ENCODE measurements at regions not wholly inside any gene's neighbourhood (a gene's known extent, or its start where the extent isn't known, plus 50 kb on each side); places are given as distances from the start of the nearest gene placed in this dataset.

DNA sequence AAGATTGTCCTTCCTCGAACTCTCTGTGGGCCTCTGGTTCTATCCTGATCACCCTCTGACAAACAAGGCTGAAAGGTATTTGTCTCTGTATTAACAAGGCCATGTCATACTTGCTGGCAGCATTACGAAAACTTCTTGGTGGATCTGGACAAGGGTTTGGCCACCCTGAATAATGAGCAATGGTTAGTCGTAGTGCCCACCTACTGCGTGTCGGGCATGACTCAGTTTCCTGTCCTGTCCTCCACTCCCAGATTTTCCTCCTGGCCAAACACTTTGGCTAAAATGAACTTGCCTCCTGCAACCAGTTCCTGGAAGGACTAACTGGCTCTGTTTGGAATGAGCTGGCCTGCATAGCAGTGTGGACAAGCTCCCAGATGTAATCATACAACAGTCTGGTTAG is 198.5 kb upstream of the SMIM21 start:
- whole genome bisulfite sequencing, 4 donors = 76 to 83% (median 81%) methylated on average over 5 of the region's 5 CpGs

DNA sequence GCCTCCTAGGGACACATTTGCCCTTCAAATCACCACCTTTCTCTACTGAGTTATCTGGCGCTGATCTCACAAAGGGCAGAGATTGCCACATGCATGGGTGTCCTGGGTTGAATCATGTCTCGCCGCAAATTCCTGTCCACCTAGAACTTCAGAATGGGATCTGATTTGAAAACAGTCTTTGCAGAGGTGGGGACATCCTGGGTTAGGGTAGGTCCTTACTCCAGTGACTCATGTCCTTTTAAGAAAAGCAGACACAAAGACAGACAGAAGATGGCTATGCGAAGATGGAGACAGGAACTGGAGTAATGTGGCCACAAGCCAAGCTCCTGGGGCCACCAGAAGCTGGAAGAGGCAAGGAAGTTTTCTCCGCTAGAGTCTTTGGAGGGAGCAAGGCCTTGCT is 197.4 kb upstream of the SMIM21 start:
- 87 to 94% (median 91%) methylated on average over 5 of the region's 5 CpGs for WGBS, 4 donors
- H3K4me3 ChIP-seq = no peak overlapping the region
- intact Hi-C loops (cut with DNase I) = no loop called here
- H3K27ac ChIP-seq = no peak overlapping the region
- no peaks in the 10 kb centered on the region for H3K4me1 ChIP-seq (replicated peaks in 1 of 2)
- no peaks in the 10 kb centered on the region for H3K36me3 ChIP-seq (replicated peaks in 1 of 2)
- DNase-seq = no peak
- TF ChIP-seq, protein P1, sequence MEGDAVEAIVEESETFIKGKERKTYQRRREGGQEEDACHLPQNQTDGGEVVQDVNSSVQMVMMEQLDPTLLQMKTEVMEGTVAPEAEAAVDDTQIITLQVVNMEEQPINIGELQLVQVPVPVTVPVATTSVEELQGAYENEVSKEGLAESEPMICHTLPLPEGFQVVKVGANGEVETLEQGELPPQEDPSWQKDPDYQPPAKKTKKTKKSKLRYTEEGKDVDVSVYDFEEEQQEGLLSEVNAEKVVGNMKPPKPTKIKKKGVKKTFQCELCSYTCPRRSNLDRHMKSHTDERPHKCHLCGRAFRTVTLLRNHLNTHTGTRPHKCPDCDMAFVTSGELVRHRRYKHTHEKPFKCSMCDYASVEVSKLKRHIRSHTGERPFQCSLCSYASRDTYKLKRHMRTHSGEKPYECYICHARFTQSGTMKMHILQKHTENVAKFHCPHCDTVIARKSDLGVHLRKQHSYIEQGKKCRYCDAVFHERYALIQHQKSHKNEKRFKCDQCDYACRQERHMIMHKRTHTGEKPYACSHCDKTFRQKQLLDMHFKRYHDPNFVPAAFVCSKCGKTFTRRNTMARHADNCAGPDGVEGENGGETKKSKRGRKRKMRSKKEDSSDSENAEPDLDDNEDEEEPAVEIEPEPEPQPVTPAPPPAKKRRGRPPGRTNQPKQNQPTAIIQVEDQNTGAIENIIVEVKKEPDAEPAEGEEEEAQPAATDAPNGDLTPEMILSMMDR (IDR thresholded peaks at IDR 0.05) = no peak
- TF ChIP-seq POLR2A (IDR thresholded peaks at IDR 0.05) = no peak
- H3K9me3 ChIP-seq (replicated peaks in 1 of 3) = no peaks in the 10 kb centered on the region
- no peaks in the 10 kb centered on the region for H3K27me3 ChIP-seq

More for the DNA sequence above, 198.5 kb upstream of the SMIM21 start:
- no peaks in the 10 kb centered on the region for H3K9me3 ChIP-seq (replicated peaks in 1 of 3)
- no peaks in the 10 kb centered on the region for H3K36me3 ChIP-seq (replicated peaks in 1 of 2)
- H3K27me3 ChIP-seq = no peaks in the 10 kb centered on the region
- H3K4me3 ChIP-seq = no peak overlapping the region
- TF ChIP-seq, protein P1 (IDR thresholded peaks at IDR 0.05) = no peak
- TF ChIP-seq POLR2A (IDR thresholded peaks at IDR 0.05) = no peak
- no peaks in the 10 kb centered on the region for H3K4me1 ChIP-seq (replicated peaks in 1 of 2)
- intact Hi-C loops (cut with DNase I) = no loop called here
- no peak for DNase-seq
- no peak overlapping the region for H3K27ac ChIP-seq

DNA sequence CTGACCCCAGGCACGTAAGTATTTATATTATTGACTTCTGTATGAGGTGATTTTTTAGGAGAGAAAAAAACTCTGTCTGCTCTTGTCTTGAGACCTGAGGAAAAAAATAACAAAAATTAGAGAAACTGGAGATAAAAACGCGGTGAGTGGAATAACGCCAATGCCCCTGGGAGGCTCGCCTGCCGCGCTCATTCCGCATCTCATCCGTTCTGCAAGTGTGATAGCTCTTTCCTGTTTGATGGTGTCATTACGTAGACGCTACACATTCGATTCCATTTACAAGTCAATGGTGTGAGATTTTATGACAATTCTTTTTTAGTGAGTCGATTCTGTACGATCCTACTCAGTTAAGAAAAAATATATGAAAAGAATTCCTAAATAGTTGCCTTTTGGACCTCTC is 194.3 kb upstream of the SMIM21 start:
- Histone ChIP-seq H3K4me3 (no peak overlapping the region), H3K9me3 (replicated peaks in 1 of 3) (no peaks in the 10 kb centered on the region), H3K27me3 (no peaks in the 10 kb centered on the region), H3K27ac (no peak overlapping the region), H3K36me3 (replicated peaks in 1 of 2) (no peaks in the 10 kb centered on the region), H3K4me1 (replicated peaks in 1 of 2) (no peaks in the 10 kb centered on the region)
- intact Hi-C loops (cut with DNase I) = no loop called here
- no peak for DNase-seq
- WGBS, 4 donors = 80 to 87% (median 85%) methylated on average over 14 of the region's 14 CpGs
- TF ChIP-seq, protein P1 (IDR thresholded peaks at IDR 0.05) = no peak
- no peak for TF ChIP-seq POLR2A (IDR thresholded peaks at IDR 0.05)

DNA sequence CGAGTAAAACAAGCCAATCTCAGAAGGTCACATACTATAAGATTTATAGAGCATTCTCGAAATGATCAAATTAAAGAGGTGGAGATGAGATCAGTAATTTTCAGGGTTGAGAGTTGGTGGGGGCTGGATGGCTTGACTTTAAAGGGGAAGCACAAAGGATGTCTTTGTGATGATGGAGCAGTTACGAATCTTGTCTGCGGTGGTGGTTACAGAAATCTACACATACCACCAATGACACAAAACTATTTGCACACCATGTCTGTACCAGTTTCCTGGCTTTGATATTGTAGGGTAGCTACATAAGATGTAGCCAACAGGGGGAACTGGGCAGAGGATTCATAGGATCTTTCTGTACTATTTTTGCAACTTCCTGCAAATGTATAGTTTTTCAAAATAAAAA is 190.6 kb upstream of the SMIM21 start:
- DNase-seq = no peak
- TF ChIP-seq, protein P1 (IDR thresholded peaks at IDR 0.05) = no peak
- no peak for TF ChIP-seq POLR2A (IDR thresholded peaks at IDR 0.05)
- Histone ChIP-seq H3K27me3 (no peaks in the 10 kb centered on the region), H3K36me3 (replicated peaks in 1 of 2) (no peaks in the 10 kb centered on the region), H3K4me3 (no peak overlapping the region), H3K4me1 (replicated peaks in 1 of 2) (no peaks in the 10 kb centered on the region), H3K9me3 (replicated peaks in 1 of 3) (no peaks in the 10 kb centered on the region), H3K27ac (no peak overlapping the region)
- intact Hi-C loops (cut with DNase I) = no loop called here
- 71 to 85% (median 76%) methylated on average over 4 of the region's 4 CpGs for WGBS, 4 donors

Data from adrenal gland (tissue), 9 donors.